NCI-H446 treated with DMSO at 0.1 percent for 48 hours (cell line): ENCODE measurements at regions not wholly inside any gene's neighbourhood (a gene's known extent, or its start where the extent isn't known, plus 50 kb on each side); places are given as distances from the start of the nearest gene placed in this dataset.

Experiments used
- DNase-seq: peaks from one replicate; lab custom pipeline; 2025; lab: John Stamatoyannopoulos, UW

DNA sequence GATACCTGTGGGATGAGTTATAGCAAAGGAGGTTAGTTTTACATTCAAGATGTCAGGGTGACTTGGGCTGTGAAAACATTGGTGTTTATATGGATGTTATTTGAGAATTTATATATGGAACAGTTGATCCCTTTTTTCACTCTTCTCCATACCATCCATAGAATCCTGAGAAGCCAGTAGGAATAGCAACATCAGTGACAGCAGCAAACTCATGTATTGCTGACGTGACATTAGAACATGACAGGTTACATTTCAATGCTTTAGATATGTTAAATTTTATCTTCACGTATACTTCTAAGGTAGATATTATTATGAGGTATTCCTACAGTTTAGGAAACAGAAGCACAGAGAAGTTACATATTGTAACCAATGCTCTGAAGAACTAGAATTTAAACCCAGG is 745.2 kb upstream of the GCFC2 start:
- DNase-seq: no peak

GRCh38 chr2:76450024-76450475 is 739.3 kb upstream of the GCFC2 start:
- no peak for DNase-seq

GRCh38 chr2:76448956-76449355 is 738.2 kb upstream of the GCFC2 start:
- no peak for DNase-seq

GRCh38 chr2:76447294-76447693 is 736.6 kb upstream of the GCFC2 start:
- no peak for DNase-seq

DNA sequence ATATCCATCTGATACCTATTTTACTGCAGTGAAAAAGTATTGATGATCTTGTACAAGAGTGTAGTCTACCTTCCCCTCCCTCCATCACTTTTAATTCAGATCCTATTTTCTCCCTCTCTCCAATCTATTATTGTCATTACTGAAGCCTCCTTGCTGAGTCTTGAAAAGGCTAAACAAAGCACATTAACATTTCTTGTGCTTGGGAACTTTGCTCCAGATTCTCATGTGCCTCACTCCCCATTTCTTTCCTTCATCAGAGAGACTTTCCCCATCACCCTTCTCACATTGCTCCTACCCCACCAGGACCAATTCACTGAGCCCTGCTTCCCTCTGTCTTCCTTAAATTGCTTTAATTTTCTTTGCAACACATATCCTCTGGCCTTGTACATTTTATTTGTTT is 736.2 kb upstream of the GCFC2 start:
- DNase-seq: no peak

DNA sequence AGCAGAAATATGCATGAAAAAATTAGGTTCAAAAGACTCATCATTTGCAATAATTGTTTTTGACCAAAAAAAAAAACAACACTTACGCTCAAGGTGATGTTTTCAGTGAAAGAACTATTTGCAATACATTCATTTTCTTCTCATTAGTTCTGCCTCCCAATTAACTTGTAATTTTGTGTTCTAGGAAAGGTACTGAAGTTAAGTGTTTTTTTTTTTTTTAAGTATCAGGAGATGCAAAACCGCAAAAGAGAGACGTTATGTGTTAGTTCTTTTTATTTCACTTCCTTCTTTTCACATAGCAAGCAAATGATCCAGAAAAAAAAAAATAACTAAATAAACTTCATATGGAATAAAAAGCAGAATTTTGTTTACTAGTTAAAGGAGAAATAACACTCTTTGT is 735.2 kb upstream of the GCFC2 start:
- no peak for DNase-seq

DNA sequence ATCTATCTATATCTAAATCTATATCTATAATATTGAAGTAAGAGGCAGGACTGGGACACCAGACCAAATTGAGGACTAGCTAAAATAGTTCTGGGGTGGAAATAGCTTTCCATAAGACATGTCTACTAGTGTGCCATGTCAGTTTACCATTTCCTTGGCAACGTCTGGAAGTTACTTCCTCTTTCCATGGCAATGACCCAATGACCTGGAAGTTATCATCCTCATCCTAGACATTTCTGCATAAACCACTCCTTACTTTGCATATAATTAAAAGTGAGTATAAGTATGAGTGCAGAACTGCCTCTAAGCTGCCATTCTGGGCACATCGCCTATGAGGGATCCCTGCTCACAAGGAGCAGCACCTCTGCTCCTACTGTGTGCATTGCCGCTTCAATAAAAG is 734.0 kb upstream of the GCFC2 start:
- DNase-seq: no peak

GRCh38 chr2:76437564-76437963 is 726.8 kb upstream of the GCFC2 start:
- DNase-seq: no peak

GRCh38 chr2:76429374-76429773 is 718.7 kb upstream of the GCFC2 start:
- DNase-seq: no peak

- no peak for DNase-seq
Measured at GRCh38 chr2:76427452-76427851, 716.7 kb upstream of the GCFC2 start.

- no peak for DNase-seq
Measured at GRCh38 chr2:76415821-76416220, 705.1 kb upstream of the GCFC2 start.

- DNase-seq: no peak
Measured at GRCh38 chr2:76413436-76413835, 702.7 kb upstream of the GCFC2 start.

GRCh38 chr2:76406134-76406855 is 695.6 kb upstream of the GCFC2 start:
- DNase-seq: no peak

DNA sequence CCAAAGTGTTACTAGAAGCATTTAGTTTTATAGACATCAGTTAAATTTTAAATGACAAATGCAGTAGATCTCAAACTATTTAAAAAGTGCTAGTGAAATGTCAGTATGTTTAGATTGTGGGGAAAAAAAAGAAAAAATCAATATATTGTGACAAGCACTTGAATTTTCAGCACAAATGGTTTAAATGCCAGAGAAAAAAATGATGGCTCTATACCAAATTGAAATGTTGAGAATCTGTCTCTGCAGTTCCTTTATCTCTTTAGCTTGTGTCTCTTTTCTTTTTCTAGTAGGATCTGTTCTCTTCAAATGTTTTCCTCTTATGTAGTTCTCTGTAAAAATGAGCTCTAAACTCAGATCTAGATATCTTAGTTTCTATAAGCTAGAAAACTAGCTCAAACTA is 682.6 kb upstream of the GCFC2 start:
- no peak for DNase-seq

DNA sequence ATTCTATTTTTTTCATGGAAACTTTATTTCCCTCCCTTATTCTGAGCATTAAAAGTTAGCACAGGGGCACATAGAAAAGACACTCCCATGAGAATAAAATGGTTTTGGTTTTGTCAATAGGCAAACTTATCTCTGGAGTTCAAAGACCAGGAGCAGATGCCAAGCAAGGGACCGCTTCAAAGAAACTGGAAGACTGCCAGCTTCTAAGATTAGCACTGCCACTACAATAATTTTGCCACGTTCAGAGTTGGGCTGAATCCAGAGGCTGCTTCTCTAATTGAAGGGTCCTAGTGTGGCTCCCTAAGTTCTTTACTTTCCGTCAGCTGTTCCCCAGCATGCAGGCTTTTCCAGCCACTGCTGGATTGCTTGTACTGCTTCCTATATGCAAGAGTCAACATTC is 681.0 kb upstream of the GCFC2 start:
- peak; percentile 14 for DNase-seq

DNA sequence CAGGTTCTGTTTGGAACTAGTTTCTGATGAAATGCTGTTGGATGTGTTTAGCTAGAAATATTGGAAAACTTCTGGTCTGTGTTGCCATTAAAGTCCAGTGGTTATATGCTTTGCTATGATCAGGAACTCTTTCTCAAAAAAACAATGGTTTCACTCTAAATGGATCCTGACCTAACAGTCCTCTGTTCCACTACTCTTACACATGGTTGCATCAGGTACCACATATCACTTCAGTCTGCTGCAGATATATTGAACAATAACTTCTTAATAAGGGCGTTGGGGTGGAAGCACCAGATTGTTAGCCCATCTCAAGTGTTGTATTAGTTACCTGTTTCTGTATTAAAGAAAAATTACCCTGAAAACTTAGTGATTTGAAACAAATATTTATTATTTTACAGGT is 676.6 kb upstream of the GCFC2 start:
- DNase-seq: no peak

GRCh38 chr2:76385943-76386342 is 675.2 kb upstream of the GCFC2 start:
- no peak for DNase-seq

DNA sequence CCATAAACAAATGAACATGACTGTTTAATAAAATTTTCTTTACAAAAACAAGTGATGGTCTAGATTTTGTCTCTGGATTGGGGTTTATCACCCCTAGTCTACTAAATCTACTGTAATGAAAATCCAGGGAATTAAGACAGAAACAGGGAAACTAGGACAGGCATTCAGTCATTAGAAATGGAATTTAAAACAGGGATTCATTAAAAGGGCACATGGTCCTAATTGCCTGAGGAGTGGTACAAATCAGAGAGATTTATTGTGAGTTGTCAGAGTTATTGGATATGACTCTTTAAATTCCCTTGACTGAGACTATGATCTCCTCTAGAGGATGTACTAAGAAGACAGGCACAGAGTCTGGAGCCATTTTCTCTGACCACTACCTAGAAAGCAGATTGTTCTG is 670.9 kb upstream of the GCFC2 start:
- no peak for DNase-seq

- no peak for DNase-seq
Measured at GRCh38 chr2:76378140-76378539, 667.4 kb upstream of the GCFC2 start.

GRCh38 chr2:76341439-76341838 is 630.7 kb upstream of the GCFC2 start:
- DNase-seq: no peak

DNA sequence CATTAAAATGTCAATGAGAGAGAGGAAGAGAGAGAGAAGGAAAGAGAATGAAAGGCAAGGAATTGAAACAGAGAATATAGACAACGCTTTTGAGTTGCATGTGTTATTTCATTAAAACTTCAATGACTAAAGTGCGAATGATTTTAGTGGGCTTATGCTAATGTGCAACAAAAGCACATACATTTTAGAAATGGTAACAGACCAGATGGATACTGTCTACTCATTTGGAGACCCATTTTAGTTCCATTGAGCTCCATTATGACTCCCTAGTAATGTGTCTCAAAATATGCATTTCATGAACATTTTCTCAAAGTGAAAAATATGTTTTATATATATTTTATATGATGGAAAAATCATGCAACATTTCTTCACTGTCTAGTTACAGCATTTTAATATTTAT is 622.2 kb upstream of the GCFC2 start:
- no peak for DNase-seq

DNA sequence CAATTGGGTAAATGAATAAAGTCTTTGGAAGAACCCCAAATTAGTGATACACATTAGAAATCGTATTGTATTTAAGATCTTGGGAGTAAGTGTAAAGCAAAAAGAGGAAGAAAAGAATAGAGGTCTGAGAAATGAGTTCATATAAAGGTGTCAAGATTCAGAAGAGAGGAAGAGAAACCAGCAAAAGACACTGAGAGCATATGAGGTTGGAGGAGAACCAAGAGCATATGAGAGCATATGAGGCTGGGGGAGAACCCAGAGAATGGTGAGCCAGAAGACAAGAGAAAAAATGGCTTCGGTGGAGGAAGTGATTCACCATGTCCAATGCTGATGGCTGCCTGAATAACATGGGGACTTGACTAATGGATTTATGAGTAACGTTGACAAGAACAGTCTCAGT is 620.1 kb upstream of the GCFC2 start:
- DNase-seq: no peak

GRCh38 chr2:76326636-76327035 is 615.9 kb upstream of the GCFC2 start:
- no peak for DNase-seq

GRCh38 chr2:76323381-76323780 is 612.7 kb upstream of the GCFC2 start:
- no peak for DNase-seq

GRCh38 chr2:76320716-76321115 is 610.0 kb upstream of the GCFC2 start:
- no peak for DNase-seq
